Activated naive CD8-positive, alpha-beta T cell treated with anti-CD3 and anti-CD28 coated beads, Interleukin-2, amount 10 ng/mL, durations not matched to agents 7 days and 5 days (primary cell): ENCODE measurements at regions not wholly inside any gene's neighbourhood (a gene's known extent, or its start where the extent isn't known, plus 50 kb on each side); places are given as distances from the start of the nearest gene placed in this dataset.

Source experiments
- ATAC-seq: fragments of 150-1000 bp; cut with Tn5 transposase; one replicate; pipeline ENCODE4 v1.10.0; 2021; ENCODE audit warnings: low read depth, moderate library complexity
- POLR2A ChIA-PET: fragments of 350-600 bp; sonication (Branson Sonifier 250); formaldehyde crosslinking; loops from one replicate; lab custom pipeline; 2021; ENCODE audit warnings: antibody characterized with exemption; lab: Charles Lee
- DNase-seq: peaks from one replicate; pipeline ENCODE4 v3.0.0; 2021
- H3K27ac Mint-ChIP-seq: one replicate; pipeline ENCODE4 v1.8.0; 2022; ENCODE audit warnings: mild to moderate bottlenecking, mixed read lengths
- H3K27me3 Mint-ChIP-seq: one replicate; pipeline ENCODE4 v1.8.0; 2022; ENCODE audit warnings: mild to moderate bottlenecking, moderate library complexity, mixed read lengths
- H3K36me3 Mint-ChIP-seq: one replicate; pipeline ENCODE4 v1.8.0; 2021; ENCODE audit warnings: mild to moderate bottlenecking, mixed read lengths
- H3K4me1 Mint-ChIP-seq: one replicate; pipeline ENCODE4 v1.8.0; 2021; ENCODE audit warnings: mixed read lengths
- H3K4me3 Mint-ChIP-seq: one replicate; pipeline ENCODE4 v1.8.0; 2022; ENCODE audit warnings: mild to moderate bottlenecking, moderate library complexity, mixed read lengths
- H3K9me3 Mint-ChIP-seq: one replicate; pipeline ENCODE4 v1.8.0; 2021; ENCODE audit warnings: mixed read lengths

- Mint-ChIP-seq H3K27me3 (no peaks in the 10 kb centered on the region), H3K27ac (no peak overlapping the region), H3K9me3 (no peaks in the 10 kb centered on the region), H3K4me1 (no peaks in the 10 kb centered on the region), H3K36me3 (peaks cover 10% of the 10 kb centered on the region), H3K4me3 (no peak overlapping the region)
- ATAC-seq (no peak), DNase-seq (no peak)
- POLR2A ChIA-PET: no interaction called here
These were observed 227.5 kb upstream of the STK26 start for GRCh38 chrX:131795442-131796229.

- no peaks in the 10 kb centered on the region for H3K27me3 Mint-ChIP-seq
- H3K27ac Mint-ChIP-seq: no peak overlapping the region
- POLR2A ChIA-PET: no interaction called here
- H3K4me1 Mint-ChIP-seq: no peaks in the 10 kb centered on the region
- ATAC-seq (no peak), DNase-seq (no peak)
- H3K9me3 Mint-ChIP-seq: no peaks in the 10 kb centered on the region
- H3K4me3 Mint-ChIP-seq: no peak overlapping the region
- H3K36me3 Mint-ChIP-seq: no peaks in the 10 kb centered on the region
These were observed 222.0 kb upstream of the STK26 start for GRCh38 chrX:131801066-131801465.

GRCh38 chrX:131801911-131802310, 221.2 kb upstream of the STK26 start:
- H3K4me1 Mint-ChIP-seq: no peaks in the 10 kb centered on the region
- H3K36me3 Mint-ChIP-seq: no peaks in the 10 kb centered on the region
- POLR2A ChIA-PET: no interaction called here
- no peaks in the 10 kb centered on the region for H3K9me3 Mint-ChIP-seq
- H3K27ac Mint-ChIP-seq: no peak overlapping the region
- ATAC-seq (no peak), DNase-seq (no peak)
- no peak overlapping the region for H3K4me3 Mint-ChIP-seq
- no peaks in the 10 kb centered on the region for H3K27me3 Mint-ChIP-seq

GRCh38 chrX:131802836-131803626, 220.1 kb upstream of the STK26 start:
- Mint-ChIP-seq H3K27me3 (no peaks in the 10 kb centered on the region), H3K36me3 (no peaks in the 10 kb centered on the region), H3K9me3 (no peaks in the 10 kb centered on the region), H3K4me1 (no peaks in the 10 kb centered on the region), H3K4me3 (no peak overlapping the region), H3K27ac (no peak overlapping the region)
- ATAC-seq: no peak
- no peak for DNase-seq
- POLR2A ChIA-PET: no interaction called here

GRCh38 chrX:131812847-131813825, 210.0 kb upstream of the STK26 start:
- peaks cover 13% of the 10 kb centered on the region for H3K4me1 Mint-ChIP-seq
- no peaks in the 10 kb centered on the region for H3K27me3 Mint-ChIP-seq
- H3K9me3 Mint-ChIP-seq: no peaks in the 10 kb centered on the region
- ATAC-seq (peak; percentile 93), DNase-seq (peak; percentile 68)
- POLR2A ChIA-PET: interaction anchor here (1.2 kb wide), 1 partner anchor 1728 kb away, joined by 3 read pairs; no protein-coding TSS in a partner anchor
- peak overlapping the region; percentile 93 for H3K27ac Mint-ChIP-seq
- peaks cover 3% of the 10 kb centered on the region for H3K36me3 Mint-ChIP-seq
- peak overlapping the region; percentile 73 for H3K4me3 Mint-ChIP-seq

- DNase-seq (no peak), ATAC-seq (peak; percentile 22)
- POLR2A ChIA-PET: no interaction called here
- no peaks in the 10 kb centered on the region for H3K27me3 Mint-ChIP-seq
- H3K4me3 Mint-ChIP-seq: peak overlapping the region; percentile 80
- H3K9me3 Mint-ChIP-seq: no peaks in the 10 kb centered on the region
- peak overlapping the region; percentile 89 for H3K27ac Mint-ChIP-seq
- H3K4me1 Mint-ChIP-seq: peaks cover 18% of the 10 kb centered on the region
- peaks cover 3% of the 10 kb centered on the region for H3K36me3 Mint-ChIP-seq
These were observed 206.5 kb upstream of the STK26 start for GRCh38 chrX:131816551-131817136.

GRCh38 chrX:131818297-131818936, 204.7 kb upstream of the STK26 start:
- H3K27me3 Mint-ChIP-seq: no peaks in the 10 kb centered on the region
- POLR2A ChIA-PET: interaction anchor here (0.7 kb wide), 1 partner anchor 908 kb away, joined by 3 read pairs; no protein-coding TSS in a partner anchor
- peaks cover 18% of the 10 kb centered on the region for H3K4me1 Mint-ChIP-seq
- no peaks in the 10 kb centered on the region for H3K9me3 Mint-ChIP-seq
- H3K27ac Mint-ChIP-seq: peak overlapping the region; percentile 42
- DNase-seq: no peak
- peaks cover 6% of the 10 kb centered on the region for H3K36me3 Mint-ChIP-seq
- ATAC-seq: no peak
- peak overlapping the region; percentile 39 for H3K4me3 Mint-ChIP-seq

GRCh38 chrX:131821945-131822622, 201.0 kb upstream of the STK26 start:
- H3K9me3 Mint-ChIP-seq: no peaks in the 10 kb centered on the region
- H3K4me1 Mint-ChIP-seq: peaks cover 7% of the 10 kb centered on the region
- no peaks in the 10 kb centered on the region for H3K27me3 Mint-ChIP-seq
- no peak for DNase-seq
- no peak overlapping the region for H3K4me3 Mint-ChIP-seq
- peaks cover 6% of the 10 kb centered on the region for H3K36me3 Mint-ChIP-seq
- H3K27ac Mint-ChIP-seq: no peak overlapping the region
- POLR2A ChIA-PET: no interaction called here
- no peak for ATAC-seq

- no peaks in the 10 kb centered on the region for H3K27me3 Mint-ChIP-seq
- H3K27ac Mint-ChIP-seq: no peak overlapping the region
- ATAC-seq (no peak), DNase-seq (no peak)
- peaks cover 17% of the 10 kb centered on the region for H3K4me1 Mint-ChIP-seq
- no peak overlapping the region for H3K4me3 Mint-ChIP-seq
- POLR2A ChIA-PET: no interaction called here
- H3K9me3 Mint-ChIP-seq: no peaks in the 10 kb centered on the region
- peaks cover 3% of the 10 kb centered on the region for H3K36me3 Mint-ChIP-seq
These were observed 196.5 kb upstream of the STK26 start for GRCh38 chrX:131826572-131826971.

- Mint-ChIP-seq H3K27ac (peak overlapping the region; percentile 77), H3K27me3 (no peaks in the 10 kb centered on the region), H3K4me3 (peak overlapping the region; percentile 82), H3K9me3 (no peaks in the 10 kb centered on the region), H3K36me3 (no peaks in the 10 kb centered on the region), H3K4me1 (peaks cover 26% of the 10 kb centered on the region)
- POLR2A ChIA-PET: no interaction called here
- no peak for DNase-seq
- ATAC-seq: peak; percentile 43
These were observed 195.2 kb upstream of the STK26 start for GRCh38 chrX:131827935-131828334.

- POLR2A ChIA-PET: no interaction called here
- DNase-seq (no peak), ATAC-seq (no peak)
- Mint-ChIP-seq H3K9me3 (no peaks in the 10 kb centered on the region), H3K4me3 (peak overlapping the region; percentile 69), H3K4me1 (peaks cover 26% of the 10 kb centered on the region), H3K27ac (no peak overlapping the region), H3K27me3 (no peaks in the 10 kb centered on the region), H3K36me3 (no peaks in the 10 kb centered on the region)
These were observed 194.6 kb upstream of the STK26 start for GRCh38 chrX:131828482-131828881.
